Uterus (tissue), 3 donors: ENCODE measurements at regions not wholly inside any gene's neighbourhood (a gene's known extent, or its start where the extent isn't known, plus 50 kb on each side); places are given as distances from the start of the nearest gene placed in this dataset.
"Not testable (repeated sequence)": the region's sequence is repeated elsewhere in the genome, so short reads cannot be mapped to it uniquely, and the experiment has no call there.

Experiments used
- DNase-seq, 2 donors: peaks; one replicate each; pipeline ENCODE4 v3.0.0-alpha.2; 2019 to 2020
- H3K27ac ChIP-seq, 2 donors: fragments of 200-600 bp; sonication (generic); 1 replicate in 1 of 2; 2 replicates in 1 of 2; pipeline ENCODE4 v1.5.1; 2016 to 2018
- H3K27me3 ChIP-seq, 2 donors: fragments of 200-600 bp; sonication (generic); one replicate each; pipeline ENCODE4 v1.5.1; 2018 to 2019; ENCODE audit warnings: control low read depth in 1 of 2
- H3K36me3 ChIP-seq, 2 donors: fragments of 200-600 bp; sonication (generic); one replicate each; pipeline ENCODE4 v1.5.1; 2019; ENCODE audit warnings: control low read depth in 1 of 2
- H3K4me1 ChIP-seq, 2 donors: fragments of 200-600 bp; sonication (generic); one replicate each; pipeline ENCODE4 v1.5.1; 2018 to 2019; ENCODE audit warnings: control low read depth in 1 of 2
- H3K4me3 ChIP-seq, 2 donors: fragments of 200-600 bp; sonication (generic); 1 replicate in 1 of 2; 2 replicates in 1 of 2; pipeline ENCODE4 v1.5.1; 2018 to 2019; ENCODE audit warnings: mild to moderate bottlenecking in 1 of 2
- H3K9me3 ChIP-seq, 2 donors: fragments of 200-600 bp; sonication (generic); one replicate each; pipeline ENCODE4 v1.5.1; 2019; ENCODE audit warnings: control low read depth in 1 of 2
- CTCF ChIP-seq, 4 experiments: fragments of 200-600 bp in 2 of 4; fragments of 450-650 bp in 2 of 4; sonication (generic) in 2 of 4; IDR thresholded peaks; one replicate each; pipeline ENCODE4 v1.5.1; 2016 to 2019; ENCODE audit warnings: antibody characterized with exemption in 4 of 4, mild to moderate bottlenecking in 2 of 4, moderate library complexity in 1 of 4
- POLR2A ChIP-seq, 2 donors: fragments of 450-650 bp; IDR thresholded peaks; one replicate each; pipeline ENCODE4 v1.6.1; 2016; ENCODE audit warnings: antibody characterized with exemption in 2 of 2, mild to moderate bottlenecking in 1 of 2, moderate library complexity in 1 of 2
- intact Hi-C: fragments of 100-400 bp; cut with DNase I; formaldehyde crosslinking; loops from one replicate; pipeline ENCODE4 v1.15.1; 2023; ENCODE audit warnings: low total_unique reads
- donor health status: DM: yes; HTN: yes; CAD: no.

- no peaks in the 10 kb centered on the region for H3K27me3 ChIP-seq
- no peak overlapping the region for H3K27ac ChIP-seq
- no peaks in the 10 kb centered on the region for H3K36me3 ChIP-seq
- H3K4me1 ChIP-seq = no peaks in the 10 kb centered on the region
- DNase-seq = no peak
- H3K9me3 ChIP-seq = no peaks in the 10 kb centered on the region
- no peak for TF ChIP-seq POLR2A (IDR thresholded peaks at IDR 0.05)
- no peak for TF ChIP-seq CTCF (IDR thresholded peaks at IDR 0.05)
- intact Hi-C loops = no loop called here
- H3K4me3 ChIP-seq = no peak overlapping the region
Measured at GRCh38 chr7:73954181-73954580, 73.8 kb upstream of the ELN start.

- no peak for DNase-seq
Measured at GRCh38 chr7:73954861-73955260, 73.1 kb upstream of the ELN start.

GRCh38 chr7:73960548-73960947 is 67.4 kb upstream of the ELN start:
- H3K4me3 ChIP-seq = no peak overlapping the region
- no peaks in the 10 kb centered on the region for H3K4me1 ChIP-seq
- intact Hi-C loops = no loop called here
- TF ChIP-seq CTCF (IDR thresholded peaks at IDR 0.05) (no peak), POLR2A (IDR thresholded peaks at IDR 0.05) (no peak)
- peaks cover 0 to 3% of the 10 kb centered on the region in 2 donors for H3K9me3 ChIP-seq
- H3K27ac ChIP-seq = no peak overlapping the region
- no peak for DNase-seq
- no peaks in the 10 kb centered on the region for H3K36me3 ChIP-seq
- no peaks in the 10 kb centered on the region for H3K27me3 ChIP-seq

More at GRCh38 chr7:73954861-73955260, 73.1 kb upstream of the ELN start:
- TF ChIP-seq POLR2A (IDR thresholded peaks at IDR 0.05) (no peak), CTCF (IDR thresholded peaks at IDR 0.05) (no peak)
- intact Hi-C loops = no loop called here
- Histone ChIP-seq H3K4me1 (no peaks in the 10 kb centered on the region), H3K27me3 (no peaks in the 10 kb centered on the region), H3K36me3 (no peaks in the 10 kb centered on the region), H3K27ac (no peak overlapping the region), H3K9me3 (no peaks in the 10 kb centered on the region), H3K4me3 (no peak overlapping the region)

GRCh38 chr7:73961991-73962390 is 66.0 kb upstream of the ELN start:
- H3K4me3 ChIP-seq, H3K27ac ChIP-seq, intact Hi-C loops, H3K36me3 ChIP-seq, DNase-seq, H3K4me1 ChIP-seq, H3K9me3 ChIP-seq, H3K27me3 ChIP-seq: not testable (repeated sequence)

GRCh38 chr7:73963252-73963822 is 64.6 kb upstream of the ELN start:
- no peaks in the 10 kb centered on the region for H3K27me3 ChIP-seq
- DNase-seq = no peak
- no peaks in the 10 kb centered on the region for H3K4me1 ChIP-seq
- intact Hi-C loops = no loop called here
- no peaks in the 10 kb centered on the region for H3K36me3 ChIP-seq
- no peak overlapping the region for H3K27ac ChIP-seq
- peaks cover 0 to 3% of the 10 kb centered on the region in 2 donors for H3K9me3 ChIP-seq
- TF ChIP-seq CTCF (IDR thresholded peaks at IDR 0.05) (no peak), POLR2A (IDR thresholded peaks at IDR 0.05) (no peak)
- H3K4me3 ChIP-seq = no peak overlapping the region

- TF ChIP-seq CTCF (IDR thresholded peaks at IDR 0.05) (no peak), POLR2A (IDR thresholded peaks at IDR 0.05) (no peak)
Measured at GRCh38 chr7:73964786-73965185, 63.2 kb upstream of the ELN start.

More at GRCh38 chr7:73964786-73965185, 63.2 kb upstream of the ELN start:
- no peak overlapping the region for H3K4me3 ChIP-seq
- H3K27me3 ChIP-seq = no peaks in the 10 kb centered on the region
- H3K27ac ChIP-seq = no peak overlapping the region
- no peaks in the 10 kb centered on the region for H3K36me3 ChIP-seq
- no peak for DNase-seq
- intact Hi-C loops = no loop called here
- H3K9me3 ChIP-seq = peaks cover 0 to 3% of the 10 kb centered on the region in 2 donors
- no peaks in the 10 kb centered on the region for H3K4me1 ChIP-seq
